Breast epithelium (tissue), 3 donors: ENCODE measurements at regions not wholly inside any gene's neighbourhood (a gene's known extent, or its start where the extent isn't known, plus 50 kb on each side); places are given as distances from the start of the nearest gene placed in this dataset.

ENCODE experiments used
- POLR2A ChIP-seq: fragments of 450-650 bp; IDR thresholded peaks from one replicate; pipeline ENCODE4 v1.6.1; 2016; ENCODE audit warnings: antibody characterized with exemption, mild to moderate bottlenecking, moderate library complexity
- POLR2AphosphoS5 ChIP-seq, 3 donors: sonication (generic); formaldehyde crosslinking; IDR thresholded peaks; one replicate each; pipeline ENCODE4 v1.6.1; 2017; ENCODE audit warnings: antibody characterized with exemption in 3 of 3
- TF ChIP-seq, protein P1 (sequence below), 3 donors: fragments of 450-650 bp; IDR thresholded peaks; one replicate each; pipeline ENCODE4 v1.5.1; 2016 to 2017; ENCODE audit warnings: antibody characterized with exemption in 3 of 3, mild to moderate bottlenecking in 3 of 3, moderate library complexity in 3 of 3

DNA sequence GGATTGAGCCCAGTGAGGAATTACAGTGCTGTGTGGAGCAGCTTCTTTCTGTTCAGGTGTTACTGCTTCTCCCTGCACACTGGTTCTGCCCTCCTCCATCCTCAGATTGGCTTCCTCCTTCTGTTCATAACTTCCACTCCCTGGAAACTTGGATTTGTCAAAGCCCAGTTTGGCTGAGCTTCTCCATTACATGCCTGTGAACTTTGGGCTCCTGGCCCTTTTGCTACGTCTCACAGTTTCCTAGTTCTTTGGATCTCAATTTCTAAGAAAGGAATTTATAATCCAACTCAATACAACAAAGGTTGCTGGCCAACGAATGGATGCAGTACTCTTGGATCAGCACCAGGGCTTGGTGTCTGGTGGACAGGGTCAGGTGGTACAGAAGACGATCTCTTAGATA is 318.1 kb downstream of the RPS24 start:
- TF ChIP-seq POLR2A (no peak), POLR2AphosphoS5 (IDR thresholded peaks at IDR 0.05) (no peak)
- TF ChIP-seq, protein P1, sequence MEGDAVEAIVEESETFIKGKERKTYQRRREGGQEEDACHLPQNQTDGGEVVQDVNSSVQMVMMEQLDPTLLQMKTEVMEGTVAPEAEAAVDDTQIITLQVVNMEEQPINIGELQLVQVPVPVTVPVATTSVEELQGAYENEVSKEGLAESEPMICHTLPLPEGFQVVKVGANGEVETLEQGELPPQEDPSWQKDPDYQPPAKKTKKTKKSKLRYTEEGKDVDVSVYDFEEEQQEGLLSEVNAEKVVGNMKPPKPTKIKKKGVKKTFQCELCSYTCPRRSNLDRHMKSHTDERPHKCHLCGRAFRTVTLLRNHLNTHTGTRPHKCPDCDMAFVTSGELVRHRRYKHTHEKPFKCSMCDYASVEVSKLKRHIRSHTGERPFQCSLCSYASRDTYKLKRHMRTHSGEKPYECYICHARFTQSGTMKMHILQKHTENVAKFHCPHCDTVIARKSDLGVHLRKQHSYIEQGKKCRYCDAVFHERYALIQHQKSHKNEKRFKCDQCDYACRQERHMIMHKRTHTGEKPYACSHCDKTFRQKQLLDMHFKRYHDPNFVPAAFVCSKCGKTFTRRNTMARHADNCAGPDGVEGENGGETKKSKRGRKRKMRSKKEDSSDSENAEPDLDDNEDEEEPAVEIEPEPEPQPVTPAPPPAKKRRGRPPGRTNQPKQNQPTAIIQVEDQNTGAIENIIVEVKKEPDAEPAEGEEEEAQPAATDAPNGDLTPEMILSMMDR (IDR thresholded peaks at IDR 0.05), result no peak
